Keratinocyte (primary cell): ENCODE measurements at regions not wholly inside any gene's neighbourhood (a gene's known extent, or its start where the extent isn't known, plus 50 kb on each side); places are given as distances from the start of the nearest gene placed in this dataset.
"Not testable (repeated sequence)": the region's sequence is repeated elsewhere in the genome, so short reads cannot be mapped to it uniquely, and the experiment has no call there.

ENCODE experiments used
- DNase-seq: peaks from one replicate; pipeline ENCODE4 v3.0.0-alpha.2; 2011; ENCODE audit warnings: low read depth, missing footprints, low spot score
- FAIRE-seq: peaks from 2 replicates; lab custom pipeline; 2011; peaks lifted over from hg19 to GRCh38; lab: Jason Lieb, UNC
- H2AFZ ChIP-seq: 2 replicates; pipeline ENCODE4 v1.6.0; 2012; ENCODE audit warnings: low read length, control low read depth, inconsistent platforms; ENCODE audit not compliant: control insufficient read depth
- H3K27ac ChIP-seq: 2 replicates; pipeline ENCODE4 v1.5.1; 2011; ENCODE audit warnings: low read length; ENCODE audit not compliant: control insufficient read depth, insufficient read depth
- H3K27me3 ChIP-seq: 3 replicates; pipeline ENCODE4 v1.6.0; 2011; ENCODE audit warnings: low read length; ENCODE audit not compliant: control insufficient read depth, insufficient read depth; ENCODE audit errors: extremely low read depth
- H3K36me3 ChIP-seq, 2 experiments: 2 replicates in 1 of 2; 3 replicates in 1 of 2; pipeline ENCODE4 v1.5.1; 2011; ENCODE audit warnings: low read length in 2 of 2, mild to moderate bottlenecking in 1 of 2; ENCODE audit not compliant: control insufficient read depth in 2 of 2, insufficient read depth in 2 of 2; ENCODE audit errors: extremely low read depth in 1 of 2
- H3K4me1 ChIP-seq: 3 replicates; pipeline ENCODE4 v1.5.1; 2011; ENCODE audit warnings: low read length; ENCODE audit not compliant: control insufficient read depth, insufficient read depth; ENCODE audit errors: extremely low read depth
- H3K4me2 ChIP-seq: 3 replicates; pipeline ENCODE4 v1.6.0; 2011; ENCODE audit warnings: low read depth, low read length; ENCODE audit not compliant: control insufficient read depth, insufficient read depth; ENCODE audit errors: extremely low read depth
- H3K4me3 ChIP-seq, 3 experiments: fragments of 200-600 bp in 1 of 3; sonication (generic) in 1 of 3; 2 replicates in 2 of 3; 3 replicates in 1 of 3; pipeline ENCODE4 v1.5.1; 2011 to 2016; ENCODE audit warnings: low read length in 3 of 3, mild to moderate bottlenecking in 3 of 3, control low read depth in 2 of 3, inconsistent platforms in 1 of 3, low read depth in 1 of 3, mixed read lengths in 1 of 3, mixed run types in 1 of 3, moderate library complexity in 1 of 3; ENCODE audit not compliant: control insufficient read depth in 2 of 3, insufficient read depth in 2 of 3; ENCODE audit errors: extremely low read depth in 1 of 3
- H3K79me2 ChIP-seq: 2 replicates; pipeline ENCODE4 v1.6.0; 2012; ENCODE audit warnings: low read length; ENCODE audit not compliant: control insufficient read depth, insufficient read depth
- H3K9ac ChIP-seq: 3 replicates; pipeline ENCODE4 v1.6.0; 2011; ENCODE audit warnings: low read length; ENCODE audit not compliant: control insufficient read depth, insufficient read depth; ENCODE audit errors: extremely low read depth
- H3K9me1 ChIP-seq: 3 replicates; pipeline ENCODE4 v1.6.0; 2011; ENCODE audit warnings: low read length; ENCODE audit not compliant: control insufficient read depth, insufficient read depth; ENCODE audit errors: extremely low read depth
- H3K9me3 ChIP-seq: 2 replicates; pipeline ENCODE4 v1.5.1; 2012; ENCODE audit warnings: low read depth, low read length; ENCODE audit not compliant: control insufficient read depth
- H4K20me1 ChIP-seq: 3 replicates; pipeline ENCODE4 v1.6.0; 2011; ENCODE audit warnings: low read length; ENCODE audit not compliant: control insufficient read depth, insufficient read depth; ENCODE audit errors: extremely low read depth
- CTCF ChIP-seq, 3 experiments: IDR thresholded peaks in 1 of 3; conservative IDR thresholded peaks in 1 of 3; optimal IDR thresholded peaks in 1 of 3; 2 replicates in 2 of 3; 3 replicates in 1 of 3; pipeline versions ENCODE3 to v1.5.1; 2011; ENCODE audit warnings: low read length in 3 of 3, mild to moderate bottlenecking in 3 of 3, moderate library complexity in 2 of 3, control low read depth in 1 of 3, inconsistent platforms in 1 of 3; ENCODE audit not compliant: insufficient read depth in 2 of 3; ENCODE audit errors: extremely low read depth in 1 of 3
- EZH2 ChIP-seq: IDR thresholded peaks from one replicate; pipeline ENCODE4 v1.6.1; 2012; ENCODE audit warnings: inconsistent platforms, mild to moderate bottlenecking, low read length, moderate library complexity
- dilution Hi-C: fragments of 300-500 bp; cut with MboI; formaldehyde crosslinking; loops from one replicate; pipeline ENCODE4 v1.7.0; 2020; ENCODE audit warnings: low sequenced_read_pairs; ENCODE audit not compliant: extremely low pct_ligation_motif_present

- Histone ChIP-seq H2AFZ (no peak overlapping the region), H3K79me2 (no peaks in the 10 kb centered on the region), H3K9me3 (peaks cover 6% of the 10 kb centered on the region), H3K27me3 (no peaks in the 10 kb centered on the region), H4K20me1 (no peaks in the 10 kb centered on the region), H3K9ac (no peak overlapping the region), H3K9me1 (no peaks in the 10 kb centered on the region), H3K36me3 (no peaks in the 10 kb centered on the region), H3K4me3 (peak overlapping the region in 2 of 3 experiments; percentile 27 to 31), H3K27ac (peak overlapping the region; percentile 56), H3K4me2 (peak overlapping the region; percentile 56), H3K4me1 (peaks cover 17% of the 10 kb centered on the region)
- TF ChIP-seq CTCF (optimal IDR thresholded peaks at IDR 0.05 in 1 of 3, IDR thresholded peaks at IDR 0.05 in 1 of 3, conservative IDR thresholded peaks at IDR 0.05 in 1 of 3; ENCODE audit: extremely low read depth in 1 of 3, insufficient read depth in 2 of 3, low read length in 3 of 3): no peak
- TF ChIP-seq EZH2: no peak
- peak; percentile 100 for FAIRE-seq
- dilution Hi-C loops: no loop called here
- peak; percentile 88 for DNase-seq
Measured at GRCh38 chr18:52160636-52161035, 179.4 kb upstream of the DCC start.

- Histone ChIP-seq H3K36me3 (no peaks in the 10 kb centered on the region), H3K9me3 (peaks cover 6% of the 10 kb centered on the region), H4K20me1 (no peaks in the 10 kb centered on the region), H3K9me1 (no peaks in the 10 kb centered on the region), H3K4me3 (no peak overlapping the region), H3K9ac (no peak overlapping the region), H3K4me1 (peaks cover 15% of the 10 kb centered on the region), H3K79me2 (no peaks in the 10 kb centered on the region), H2AFZ (no peak overlapping the region), H3K27me3 (no peaks in the 10 kb centered on the region), H3K4me2 (no peak overlapping the region), H3K27ac (no peak overlapping the region)
- FAIRE-seq: no peak
- dilution Hi-C loops: no loop called here
- no peak for TF ChIP-seq CTCF (optimal IDR thresholded peaks at IDR 0.05 in 1 of 3, IDR thresholded peaks at IDR 0.05 in 1 of 3, conservative IDR thresholded peaks at IDR 0.05 in 1 of 3; ENCODE audit: extremely low read depth in 1 of 3, insufficient read depth in 2 of 3, low read length in 3 of 3)
- no peak for TF ChIP-seq EZH2
- no peak for DNase-seq
Measured at GRCh38 chr18:52163478-52163877, 176.5 kb upstream of the DCC start.

GRCh38 chr18:52168131-52168530 is 171.9 kb upstream of the DCC start:
- H3K27ac ChIP-seq, H3K4me1 ChIP-seq, FAIRE-seq, DNase-seq, H3K79me2 ChIP-seq, H3K36me3 ChIP-seq, H2AFZ ChIP-seq, H3K4me2 ChIP-seq, H3K9ac ChIP-seq, H3K4me3 ChIP-seq, H3K9me1 ChIP-seq, H4K20me1 ChIP-seq, H3K27me3 ChIP-seq, H3K9me3 ChIP-seq, dilution Hi-C loops: not testable (repeated sequence)
